ENCODE measurements at regions not wholly inside any gene's neighbourhood (a gene's known extent, or its start where the extent isn't known, plus 50 kb on each side); places are given as distances from the start of the nearest gene placed in this dataset.

DNA sequence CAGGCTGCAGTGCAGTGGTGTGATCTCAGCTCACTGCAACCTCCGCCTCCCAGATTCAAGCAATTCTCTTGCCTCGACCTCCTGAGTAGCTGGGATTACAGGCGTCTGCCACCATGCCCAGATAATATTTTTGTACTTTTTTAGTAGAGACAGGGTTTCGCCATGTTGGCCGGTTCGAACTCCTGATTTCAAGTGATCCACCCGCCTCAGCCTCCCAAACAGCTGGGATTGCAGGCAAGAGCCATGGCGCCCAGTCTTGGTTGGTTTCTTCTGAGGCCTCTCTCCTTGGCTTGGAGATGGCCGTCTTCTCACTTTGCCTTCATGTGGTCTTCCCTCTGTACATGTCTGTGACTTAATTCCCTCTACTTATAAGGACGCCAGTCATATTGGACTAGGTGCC, 254.6 kb downstream of the BUD13 start:
- WGBS (ENCODE audit: extremely low coverage, insufficient coverage, insufficient read length): no CpG with 5 or more reads among the region's 10 CpGs
- H3K18ac ChIP-seq (ENCODE audit: low read length): no peak overlapping the region
- H3K4me1 ChIP-seq (ENCODE audit: control insufficient read depth in 1 of 2, insufficient read depth in 2 of 2, low read length in 2 of 2): no peaks in the 10 kb centered on the region
- no peak overlapping the region for H2BK12ac ChIP-seq (ENCODE audit: low read length)
- H3K4ac ChIP-seq (ENCODE audit: low read depth, low read length): no peak overlapping the region
- H3K79me1 ChIP-seq (ENCODE audit: low read length): no peaks in the 10 kb centered on the region
- no peak overlapping the region for H3K23ac ChIP-seq (ENCODE audit: low read length)
- H3K79me2 ChIP-seq (ENCODE audit: control insufficient read depth, insufficient read depth, low read length, poor library complexity): no peaks in the 10 kb centered on the region
- H2BK120ac ChIP-seq (ENCODE audit: insufficient read depth, low read length, poor library complexity): no peak overlapping the region
- H3K27me3 ChIP-seq (ENCODE audit: insufficient read depth, low read length): no peaks in the 10 kb centered on the region
- H2AK5ac ChIP-seq (ENCODE audit: low read length): no peak overlapping the region
- no peak overlapping the region for H3K14ac ChIP-seq (ENCODE audit: low read length)
- no peak for DNase-seq
- no peak overlapping the region for H2BK5ac ChIP-seq (ENCODE audit: low read depth, low read length, poor library complexity)
- no peak overlapping the region for H4K91ac ChIP-seq (ENCODE audit: low read depth, low read length)
- H3K4me3 ChIP-seq (ENCODE audit: low read depth, low read length): no peak overlapping the region
- no peaks in the 10 kb centered on the region for H3K36me3 ChIP-seq (ENCODE audit: control insufficient read depth in 1 of 2, insufficient read depth in 2 of 2, low read length in 2 of 2)
- H4K12ac ChIP-seq (ENCODE audit: low read depth, low read length): no peak overlapping the region
- H4K8ac ChIP-seq (ENCODE audit: low read depth, low read length): no peak overlapping the region
- no peak overlapping the region for H3K4me2 ChIP-seq (ENCODE audit: low read length)
- peaks cover 2% of the 10 kb centered on the region for H3K9me3 ChIP-seq (ENCODE audit: insufficient read depth, low read depth, low read length)
- H2AFZ ChIP-seq (ENCODE audit: insufficient read depth, low read length, poor library complexity): no peak overlapping the region
- no peak overlapping the region for H3K27ac ChIP-seq (ENCODE audit: low read depth, low read length)
- no peak overlapping the region for H3K9ac ChIP-seq (ENCODE audit: low read length)

- Histone ChIP-seq H3K14ac (ENCODE audit: low read length) (no peak overlapping the region), H2AK5ac (ENCODE audit: low read length) (no peak overlapping the region), H3K9me3 (ENCODE audit: insufficient read depth, low read depth, low read length) (peaks cover 2% of the 10 kb centered on the region), H3K18ac (ENCODE audit: low read length) (no peak overlapping the region), H3K27me3 (ENCODE audit: insufficient read depth, low read length) (no peaks in the 10 kb centered on the region), H3K27ac (ENCODE audit: low read depth, low read length) (no peak overlapping the region), H4K8ac (ENCODE audit: low read depth, low read length) (no peak overlapping the region), H2BK12ac (ENCODE audit: low read length) (no peak overlapping the region), H3K4me3 (ENCODE audit: low read depth, low read length) (no peak overlapping the region), H3K9ac (ENCODE audit: low read length) (no peak overlapping the region), H3K36me3 (ENCODE audit: control insufficient read depth in 1 of 2, insufficient read depth in 2 of 2, low read length in 2 of 2) (no peaks in the 10 kb centered on the region), H2BK5ac (ENCODE audit: low read depth, low read length, poor library complexity) (no peak overlapping the region), H4K12ac (ENCODE audit: low read depth, low read length) (no peak overlapping the region), H3K4ac (ENCODE audit: low read depth, low read length) (no peak overlapping the region), H3K79me1 (ENCODE audit: low read length) (no peaks in the 10 kb centered on the region), H2BK120ac (ENCODE audit: insufficient read depth, low read length, poor library complexity) (no peak overlapping the region), H3K4me1 (ENCODE audit: control insufficient read depth in 1 of 2, insufficient read depth in 2 of 2, low read length in 2 of 2) (no peaks in the 10 kb centered on the region), H3K4me2 (ENCODE audit: low read length) (no peak overlapping the region), H4K91ac (ENCODE audit: low read depth, low read length) (no peak overlapping the region), H3K79me2 (ENCODE audit: control insufficient read depth, insufficient read depth, low read length, poor library complexity) (no peaks in the 10 kb centered on the region), H3K23ac (ENCODE audit: low read length) (no peak overlapping the region), H2AFZ (ENCODE audit: insufficient read depth, low read length, poor library complexity) (no peak overlapping the region)
- DNase-seq: no peak
- WGBS (ENCODE audit: extremely low coverage, insufficient coverage, insufficient read length): no CpG with 5 or more reads among the region's 6 CpGs
These were observed 255.2 kb downstream of the BUD13 start for GRCh38 chr11:116517584-116517983.

DNA sequence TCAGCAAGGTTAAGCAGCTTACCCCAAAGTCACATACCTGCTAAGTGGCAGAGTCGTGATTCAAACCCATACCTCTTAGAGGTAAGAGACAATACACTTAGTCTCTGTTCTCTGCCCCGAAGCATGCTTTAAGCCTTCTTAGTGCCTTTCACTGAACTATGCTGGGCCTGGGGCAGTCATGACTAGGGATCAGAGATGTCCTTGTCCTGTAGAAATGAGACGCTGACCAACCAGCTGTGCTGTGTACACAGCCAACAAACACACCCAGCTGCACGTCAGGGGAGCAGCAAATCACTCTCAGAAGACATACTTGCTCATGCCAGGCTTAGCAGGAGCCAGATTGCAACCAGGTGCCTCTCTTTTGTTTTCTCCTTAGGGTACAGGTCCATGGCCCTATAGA, 255.7 kb downstream of the BUD13 start:
- no peak for DNase-seq
- no peak overlapping the region for H3K14ac ChIP-seq (ENCODE audit: low read length)
- no peaks in the 10 kb centered on the region for H3K4me1 ChIP-seq (ENCODE audit: control insufficient read depth in 1 of 2, insufficient read depth in 2 of 2, low read length in 2 of 2)
- H4K8ac ChIP-seq (ENCODE audit: low read depth, low read length): no peak overlapping the region
- H2AK5ac ChIP-seq (ENCODE audit: low read length): no peak overlapping the region
- H4K91ac ChIP-seq (ENCODE audit: low read depth, low read length): no peak overlapping the region
- no peak overlapping the region for H3K27ac ChIP-seq (ENCODE audit: low read depth, low read length)
- H3K23ac ChIP-seq (ENCODE audit: low read length): no peak overlapping the region
- no peaks in the 10 kb centered on the region for H3K79me1 ChIP-seq (ENCODE audit: low read length)
- no peak overlapping the region for H2BK120ac ChIP-seq (ENCODE audit: insufficient read depth, low read length, poor library complexity)
- no peak overlapping the region for H2AFZ ChIP-seq (ENCODE audit: insufficient read depth, low read length, poor library complexity)
- no peak overlapping the region for H4K12ac ChIP-seq (ENCODE audit: low read depth, low read length)
- H3K4me2 ChIP-seq (ENCODE audit: low read length): no peak overlapping the region
- H3K4me3 ChIP-seq (ENCODE audit: low read depth, low read length): no peak overlapping the region
- H3K36me3 ChIP-seq (ENCODE audit: control insufficient read depth in 1 of 2, insufficient read depth in 2 of 2, low read length in 2 of 2): no peaks in the 10 kb centered on the region
- no peak overlapping the region for H2BK12ac ChIP-seq (ENCODE audit: low read length)
- no CpG with 5 or more reads among the region's 4 CpGs for WGBS (ENCODE audit: extremely low coverage, insufficient coverage, insufficient read length)
- peaks cover 2% of the 10 kb centered on the region for H3K9me3 ChIP-seq (ENCODE audit: insufficient read depth, low read depth, low read length)
- no peak overlapping the region for H3K18ac ChIP-seq (ENCODE audit: low read length)
- H3K9ac ChIP-seq (ENCODE audit: low read length): no peak overlapping the region
- no peak overlapping the region for H3K4ac ChIP-seq (ENCODE audit: low read depth, low read length)
- no peaks in the 10 kb centered on the region for H3K79me2 ChIP-seq (ENCODE audit: control insufficient read depth, insufficient read depth, low read length, poor library complexity)
- no peak overlapping the region for H2BK5ac ChIP-seq (ENCODE audit: low read depth, low read length, poor library complexity)
- no peaks in the 10 kb centered on the region for H3K27me3 ChIP-seq (ENCODE audit: insufficient read depth, low read length)

GRCh38 chr11:116515664-116516184, 257.1 kb downstream of the BUD13 start:
- no peaks in the 10 kb centered on the region for H3K4me1 ChIP-seq (ENCODE audit: control insufficient read depth in 1 of 2, insufficient read depth in 2 of 2, low read length in 2 of 2)
- H3K9ac ChIP-seq (ENCODE audit: low read length): no peak overlapping the region
- H2AFZ ChIP-seq (ENCODE audit: insufficient read depth, low read length, poor library complexity): no peak overlapping the region
- no peak overlapping the region for H2AK5ac ChIP-seq (ENCODE audit: low read length)
- no peaks in the 10 kb centered on the region for H3K36me3 ChIP-seq (ENCODE audit: control insufficient read depth in 1 of 2, insufficient read depth in 2 of 2, low read length in 2 of 2)
- H3K4ac ChIP-seq (ENCODE audit: low read depth, low read length): no peak overlapping the region
- H3K23ac ChIP-seq (ENCODE audit: low read length): peak overlapping the region; percentile 33
- H2BK5ac ChIP-seq (ENCODE audit: low read depth, low read length, poor library complexity): no peak overlapping the region
- H3K27me3 ChIP-seq (ENCODE audit: insufficient read depth, low read length): no peaks in the 10 kb centered on the region
- no peak overlapping the region for H3K14ac ChIP-seq (ENCODE audit: low read length)
- no peak overlapping the region for H2BK12ac ChIP-seq (ENCODE audit: low read length)
- H4K8ac ChIP-seq (ENCODE audit: low read depth, low read length): no peak overlapping the region
- no peak overlapping the region for H4K12ac ChIP-seq (ENCODE audit: low read depth, low read length)
- DNase-seq: no peak
- no peak overlapping the region for H3K4me3 ChIP-seq (ENCODE audit: low read depth, low read length)
- no peaks in the 10 kb centered on the region for H3K79me1 ChIP-seq (ENCODE audit: low read length)
- WGBS (ENCODE audit: extremely low coverage, insufficient coverage, insufficient read length): no CpG with 5 or more reads among the region's 7 CpGs
- no peak overlapping the region for H3K27ac ChIP-seq (ENCODE audit: low read depth, low read length)
- no peaks in the 10 kb centered on the region for H3K79me2 ChIP-seq (ENCODE audit: control insufficient read depth, insufficient read depth, low read length, poor library complexity)
- H3K4me2 ChIP-seq (ENCODE audit: low read length): no peak overlapping the region
- no peak overlapping the region for H2BK120ac ChIP-seq (ENCODE audit: insufficient read depth, low read length, poor library complexity)
- no peak overlapping the region for H3K18ac ChIP-seq (ENCODE audit: low read length)
- no peak overlapping the region for H4K91ac ChIP-seq (ENCODE audit: low read depth, low read length)
- peaks cover 2% of the 10 kb centered on the region for H3K9me3 ChIP-seq (ENCODE audit: insufficient read depth, low read depth, low read length)

All from trophoblast cell (in vitro differentiated cells and primary cell).